ENCODE measurements at regions not wholly inside any gene's neighbourhood (a gene's known extent, or its start where the extent isn't known, plus 50 kb on each side); places are given as distances from the start of the nearest gene placed in this dataset.

DNA sequence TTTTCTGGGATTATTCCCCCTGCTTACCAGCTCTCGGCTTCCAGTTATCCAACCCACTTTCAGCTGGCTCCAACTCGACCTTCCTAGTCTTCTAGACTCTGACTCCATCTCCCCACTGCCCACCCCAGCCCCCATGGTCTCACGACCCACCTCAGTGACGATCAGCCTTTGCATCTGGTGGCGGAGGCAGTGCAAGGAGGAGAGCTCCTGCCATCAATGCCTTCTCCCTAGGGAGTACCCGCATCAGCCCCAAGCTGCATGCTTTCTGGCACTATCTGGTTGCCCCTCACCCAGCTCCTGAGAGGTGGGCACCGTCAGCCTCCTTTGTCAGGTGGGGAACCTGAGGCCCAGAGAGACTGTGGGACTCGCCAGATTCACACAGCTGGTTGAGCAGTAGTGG lies 72.6 kb upstream of the RPL38 start:
- TF ChIP-seq, protein P1, sequence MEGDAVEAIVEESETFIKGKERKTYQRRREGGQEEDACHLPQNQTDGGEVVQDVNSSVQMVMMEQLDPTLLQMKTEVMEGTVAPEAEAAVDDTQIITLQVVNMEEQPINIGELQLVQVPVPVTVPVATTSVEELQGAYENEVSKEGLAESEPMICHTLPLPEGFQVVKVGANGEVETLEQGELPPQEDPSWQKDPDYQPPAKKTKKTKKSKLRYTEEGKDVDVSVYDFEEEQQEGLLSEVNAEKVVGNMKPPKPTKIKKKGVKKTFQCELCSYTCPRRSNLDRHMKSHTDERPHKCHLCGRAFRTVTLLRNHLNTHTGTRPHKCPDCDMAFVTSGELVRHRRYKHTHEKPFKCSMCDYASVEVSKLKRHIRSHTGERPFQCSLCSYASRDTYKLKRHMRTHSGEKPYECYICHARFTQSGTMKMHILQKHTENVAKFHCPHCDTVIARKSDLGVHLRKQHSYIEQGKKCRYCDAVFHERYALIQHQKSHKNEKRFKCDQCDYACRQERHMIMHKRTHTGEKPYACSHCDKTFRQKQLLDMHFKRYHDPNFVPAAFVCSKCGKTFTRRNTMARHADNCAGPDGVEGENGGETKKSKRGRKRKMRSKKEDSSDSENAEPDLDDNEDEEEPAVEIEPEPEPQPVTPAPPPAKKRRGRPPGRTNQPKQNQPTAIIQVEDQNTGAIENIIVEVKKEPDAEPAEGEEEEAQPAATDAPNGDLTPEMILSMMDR (IDR thresholded peaks at IDR 0.05): no peak
- TF ChIP-seq POLR2AphosphoS5 (IDR thresholded peaks at IDR 0.05): no peak
- no peak for TF ChIP-seq POLR2A (IDR thresholded peaks at IDR 0.05)

Measured in prostate gland (tissue), 2 donors.